A673 (cell line): ENCODE measurements at regions not wholly inside any gene's neighbourhood (a gene's known extent, or its start where the extent isn't known, plus 50 kb on each side); places are given as distances from the start of the nearest gene placed in this dataset.

Experiments
- BruUV-seq: library from RNA; stranded (reverse); fragments of 400-500 nt; replicated peaks from 2 replicates; lab custom pipeline; 2021; lab: Mats Ljungman, UMichigan
- CTCF ChIA-PET: fragments of 300-600 bp; sonication (Branson Sonifier 250); formaldehyde crosslinking; loops from one replicate; lab custom pipeline; 2022; ENCODE audit warnings: antibody characterized with exemption; lab: Charles Lee
- POLR2A ChIA-PET: fragments of 300-600 bp; sonication (Branson Sonifier 250); formaldehyde crosslinking; loops from one replicate; lab custom pipeline; 2022; ENCODE audit warnings: antibody characterized with exemption; ENCODE audit not compliant: low non-redundant PET; lab: Charles Lee
- DNase-seq: peaks from one replicate; pipeline ENCODE4 v3.0.0-alpha.2; 2015; ENCODE audit warnings: low spot score
- H3K27ac ChIP-seq: fragments of 200-600 bp; sonication (generic); 2 replicates; pipeline ENCODE4 v1.5.1; 2016; ENCODE audit warnings: mixed run types, low read depth, mild to moderate bottlenecking, mixed read lengths, antibody characterized with exemption, low read length; ENCODE audit not compliant: poor library complexity, severe bottlenecking
- H3K27me3 ChIP-seq: fragments of 200-600 bp; sonication (generic); replicated peaks from 2 replicates; pipeline ENCODE4 v1.6.1; 2017; ENCODE audit warnings: mixed run types, low read depth, mild to moderate bottlenecking, mixed read lengths, antibody characterized with exemption, low read length; ENCODE audit not compliant: insufficient read depth, poor library complexity
- H3K36me3 ChIP-seq: fragments of 200-600 bp; sonication (generic); 2 replicates; pipeline ENCODE4 v1.6.1; 2016; ENCODE audit warnings: mixed run types, mild to moderate bottlenecking, mixed read lengths, antibody characterized with exemption, low read length; ENCODE audit not compliant: insufficient read depth, poor library complexity, severe bottlenecking
- H3K4me1 ChIP-seq: fragments of 200-600 bp; sonication (generic); 2 replicates; pipeline ENCODE4 v1.6.1; 2017; ENCODE audit warnings: mixed run types, mild to moderate bottlenecking, mixed read lengths, antibody characterized with exemption, low read length; ENCODE audit not compliant: insufficient read depth, poor library complexity, severe bottlenecking
- H3K4me3 ChIP-seq: fragments of 200-600 bp; sonication (generic); 2 replicates; pipeline ENCODE4 v1.5.1; 2016; ENCODE audit warnings: low read depth, mixed run types, mild to moderate bottlenecking, mixed read lengths, low read length; ENCODE audit not compliant: poor library complexity, severe bottlenecking
- H3K9me3 ChIP-seq: fragments of 200-600 bp; sonication (generic); 2 replicates; pipeline ENCODE4 v1.6.1; 2016; ENCODE audit warnings: mixed run types, low read depth, mild to moderate bottlenecking, mixed read lengths, antibody characterized with exemption, low read length; ENCODE audit not compliant: poor library complexity, severe bottlenecking
- CTCF ChIP-seq: fragments of 300-800, 200-600 bp; sonication (generic); conservative IDR thresholded peaks from 2 replicates; pipeline ENCODE4 v1.5.1; 2017; ENCODE audit warnings: low read depth, mild to moderate bottlenecking, antibody characterized with exemption, low read length, moderate library complexity, mixed read lengths
- EZH2 ChIP-seq: fragments of 200-600 bp; sonication (generic); IDR thresholded peaks from 2 replicates; pipeline ENCODE4 v1.6.1; 2017; ENCODE audit warnings: borderline replicate concordance, low read depth, mild to moderate bottlenecking, mixed read lengths, antibody characterized with exemption, low read length; ENCODE audit not compliant: poor library complexity, severe bottlenecking
- intact Hi-C: fragments of 100-400 bp; cut with micrococcal nuclease; formaldehyde crosslinking; loops from one replicate; pipeline ENCODE4 v1.10.0; 2022; ENCODE audit not compliant: unreplicated experiment

- H3K27ac ChIP-seq = no peak overlapping the region
- no peak for TF ChIP-seq CTCF
- TF ChIP-seq EZH2 = no peak
- no peak overlapping the region for H3K4me3 ChIP-seq
- DNase-seq = no peak
- ChIA-PET CTCF (no interaction called here), POLR2A (no interaction called here)
- H3K9me3 ChIP-seq = no peaks in the 10 kb centered on the region
- peaks cover 33% of the 10 kb centered on the region for H3K27me3 ChIP-seq
- intact Hi-C loops = no loop called here
- no peaks in the 10 kb centered on the region for H3K4me1 ChIP-seq
- H3K36me3 ChIP-seq = no peaks in the 10 kb centered on the region
- BruUV-seq = no TSS peak
Measured at GRCh38 chr11:131160846-131161245, 209.6 kb upstream of the NTM start.

DNA sequence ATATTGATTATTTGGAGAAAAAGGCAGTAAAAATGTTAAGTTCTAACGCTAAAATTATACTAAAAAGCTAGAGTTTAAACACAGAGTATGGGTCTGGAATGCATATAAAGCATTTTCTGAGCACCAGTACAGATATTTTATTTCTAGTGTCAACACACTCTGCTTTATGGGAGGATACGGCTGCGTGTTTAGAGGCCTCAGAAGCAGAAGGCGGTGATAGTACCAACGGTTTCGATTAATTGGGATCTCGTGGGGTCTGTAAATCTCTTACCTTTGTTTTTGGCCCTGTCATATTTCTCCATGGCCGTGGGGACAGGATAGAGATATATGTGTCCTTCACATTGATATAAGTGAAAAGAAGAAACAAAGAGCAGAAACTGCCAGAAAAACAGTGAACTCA is 206.8 kb upstream of the NTM start:
- Histone ChIP-seq H3K27ac (no peak overlapping the region), H3K27me3 (peaks cover 35% of the 10 kb centered on the region), H3K9me3 (no peaks in the 10 kb centered on the region), H3K4me3 (no peak overlapping the region), H3K4me1 (no peaks in the 10 kb centered on the region), H3K36me3 (no peaks in the 10 kb centered on the region)
- DNase-seq = no peak
- intact Hi-C loops = no loop called here
- ChIA-PET POLR2A (no interaction called here), CTCF (no interaction called here)
- TF ChIP-seq EZH2 (no peak), CTCF (no peak)
- no TSS peak for BruUV-seq

GRCh38 chr11:131165036-131165435 is 205.4 kb upstream of the NTM start:
- no peak for DNase-seq
- H3K9me3 ChIP-seq = no peaks in the 10 kb centered on the region
- H3K27me3 ChIP-seq = peaks cover 27% of the 10 kb centered on the region
- H3K4me1 ChIP-seq = no peaks in the 10 kb centered on the region
- no TSS peak for BruUV-seq
- TF ChIP-seq EZH2 = no peak
- no peak for TF ChIP-seq CTCF
- intact Hi-C loops = no loop called here
- ChIA-PET POLR2A (no interaction called here), CTCF (no interaction called here)
- H3K4me3 ChIP-seq = no peak overlapping the region
- no peak overlapping the region for H3K27ac ChIP-seq
- H3K36me3 ChIP-seq = no peaks in the 10 kb centered on the region
